ENCODE measurements at regions not wholly inside any gene's neighbourhood (a gene's known extent, or its start where the extent isn't known, plus 50 kb on each side); places are given as distances from the start of the nearest gene placed in this dataset.

DNA sequence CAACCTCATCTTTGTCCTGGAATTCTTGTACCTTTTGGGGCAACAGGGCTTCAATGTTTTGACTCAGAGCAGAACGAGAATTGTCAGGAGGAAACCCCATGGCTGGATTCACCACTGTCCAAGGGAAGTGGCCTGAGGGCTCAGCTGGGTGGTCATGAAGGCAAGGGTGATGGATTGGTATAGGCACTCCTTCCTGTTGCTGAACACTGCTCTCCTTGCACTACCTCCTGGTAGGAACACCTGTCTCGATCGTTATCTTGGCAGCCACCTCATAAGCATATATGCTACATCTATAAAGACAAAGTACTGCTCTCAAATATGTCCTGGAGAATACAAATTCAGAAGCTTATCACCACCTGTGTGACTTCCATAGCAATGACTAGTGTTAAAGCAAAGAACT is 79.8 kb downstream of the CCNG2 start:
- H3K9me3 Mint-ChIP-seq, result no peaks in the 10 kb centered on the region
- H4K20me1 ChIP-seq (ENCODE audit: control insufficient read depth, insufficient read depth, insufficient read length), result no peaks in the 10 kb centered on the region
- no peak overlapping the region for H3K4me2 ChIP-seq (ENCODE audit: insufficient read depth, insufficient read length, low read length)
- no peak overlapping the region for H2BK15ac ChIP-seq (ENCODE audit: low read depth, low read length)
- H3K27ac Mint-ChIP-seq, result no peak overlapping the region
- no peak overlapping the region for H4K91ac ChIP-seq (ENCODE audit: insufficient read length, low read depth, low read length)
- H2BK5ac ChIP-seq (ENCODE audit: insufficient read length, low read length), result no peak overlapping the region
- no peaks in the 10 kb centered on the region for H3K79me2 ChIP-seq (ENCODE audit: insufficient read depth, low read length)
- no peak overlapping the region for H2AFZ ChIP-seq (ENCODE audit: low read length)
- H3K27ac ChIP-seq (ENCODE audit: insufficient read length, low read depth, low read length), result no peak overlapping the region
- DNase-seq, result no peak
- H3K36me3 Mint-ChIP-seq (ENCODE audit: insufficient read depth in 1 of 3, low read depth in 3 of 3), result no peaks in the 10 kb centered on the region
- H3K9ac ChIP-seq (ENCODE audit: extremely low read depth, insufficient read length, low read length), result no peak overlapping the region
- no peaks in the 10 kb centered on the region for H3K9me3 ChIP-seq (ENCODE audit: control insufficient read depth, low read depth, low read length)
- no peak overlapping the region for H2BK20ac ChIP-seq (ENCODE audit: low read depth, low read length, poor library complexity, severe bottlenecking)
- no peaks in the 10 kb centered on the region for H3K27me3 ChIP-seq (ENCODE audit: insufficient read depth, low read length)
- WGBS (ENCODE audit: extremely low coverage, insufficient read length, low lambda C conversion rate), result no CpG with 5 or more reads among the region's 3 CpGs
- no peak overlapping the region for H4K8ac ChIP-seq (replicated peaks; ENCODE audit: insufficient read length, low read depth, low read length)
- H3K4me3 Mint-ChIP-seq, result no peak overlapping the region
- H3K23ac ChIP-seq (ENCODE audit: insufficient read length, low read depth, low read length), result no peak overlapping the region
- no peak overlapping the region for H2BK120ac ChIP-seq (ENCODE audit: low read depth, low read length, poor library complexity, severe bottlenecking)
- H3K14ac ChIP-seq (ENCODE audit: insufficient read depth, low read length), result no peak overlapping the region
- peaks cover 8 to 9% of the 10 kb centered on the region in 2 experiments for H3K4me1 Mint-ChIP-seq
- no peak for TF ChIP-seq CTCF (conservative IDR thresholded peaks at IDR 0.05)
- no peak overlapping the region for H3K18ac ChIP-seq (ENCODE audit: insufficient read length, low read depth, low read length)
- no peak overlapping the region for H4K5ac ChIP-seq (ENCODE audit: insufficient read length, low read depth, low read length)
- H2AK5ac ChIP-seq (ENCODE audit: insufficient read length, low read length), result no peak overlapping the region
- peaks cover 40% of the 10 kb centered on the region for H3K27me3 Mint-ChIP-seq (ENCODE audit: low read depth)
- H3K23me2 ChIP-seq (ENCODE audit: insufficient read length, low read depth, low read length, poor library complexity, severe bottlenecking), result no peaks in the 10 kb centered on the region
- no peaks in the 10 kb centered on the region for H3K4me1 ChIP-seq (ENCODE audit: insufficient read depth, low read length)
- H3K56ac ChIP-seq (ENCODE audit: insufficient read length, low read depth, low read length), result no peak overlapping the region
- H3K79me1 ChIP-seq (ENCODE audit: insufficient read depth, low read depth, low read length, poor library complexity, severe bottlenecking), result no peaks in the 10 kb centered on the region
- no peak overlapping the region for H2BK12ac ChIP-seq (ENCODE audit: insufficient read length, low read depth, low read length)
- H3T11ph ChIP-seq (ENCODE audit: low read length), result no peak overlapping the region
- no peak overlapping the region for H3K4ac ChIP-seq (ENCODE audit: low read depth, low read length)
